ENCODE measurements at regions not wholly inside any gene's neighbourhood (a gene's known extent, or its start where the extent isn't known, plus 50 kb on each side); places are given as distances from the start of the nearest gene placed in this dataset.

DNA sequence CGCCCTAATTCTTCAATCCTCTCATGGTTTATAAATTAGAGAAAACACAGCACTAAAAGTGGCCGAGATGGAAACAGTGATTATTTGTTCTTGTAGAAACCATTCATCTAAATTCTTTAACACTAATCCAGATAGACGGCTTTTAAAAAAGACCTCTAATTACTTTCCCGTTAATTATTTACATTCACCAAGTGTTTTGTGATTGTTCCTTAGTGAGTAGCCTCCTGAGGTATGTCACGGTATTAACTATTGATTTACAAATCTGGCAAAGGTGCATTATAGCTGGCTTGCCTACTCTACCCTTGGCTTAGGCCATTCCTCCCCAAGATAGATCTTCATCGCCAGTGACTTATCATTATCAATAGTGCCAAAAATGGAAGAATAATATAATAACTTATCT is 436.4 kb upstream of the ST6GAL2 start:
- Histone ChIP-seq H3K27me3 (no peaks in the 10 kb centered on the region), H3K9me3 (peaks cover 0 to 3% of the 10 kb centered on the region in 2 donors), H3K4me3 (no peak overlapping the region), H3K27ac (no peak overlapping the region), H3K4me1 (peaks cover 0 to 8% of the 10 kb centered on the region in 2 donors), H3K36me3 (no peaks in the 10 kb centered on the region)
- no peak for DNase-seq (ENCODE audit: low spot score in 2 of 2)
- intact Hi-C loops (cut with DNase I; ENCODE audit: low total_unique reads), result no loop called here
- TF ChIP-seq, protein P1, sequence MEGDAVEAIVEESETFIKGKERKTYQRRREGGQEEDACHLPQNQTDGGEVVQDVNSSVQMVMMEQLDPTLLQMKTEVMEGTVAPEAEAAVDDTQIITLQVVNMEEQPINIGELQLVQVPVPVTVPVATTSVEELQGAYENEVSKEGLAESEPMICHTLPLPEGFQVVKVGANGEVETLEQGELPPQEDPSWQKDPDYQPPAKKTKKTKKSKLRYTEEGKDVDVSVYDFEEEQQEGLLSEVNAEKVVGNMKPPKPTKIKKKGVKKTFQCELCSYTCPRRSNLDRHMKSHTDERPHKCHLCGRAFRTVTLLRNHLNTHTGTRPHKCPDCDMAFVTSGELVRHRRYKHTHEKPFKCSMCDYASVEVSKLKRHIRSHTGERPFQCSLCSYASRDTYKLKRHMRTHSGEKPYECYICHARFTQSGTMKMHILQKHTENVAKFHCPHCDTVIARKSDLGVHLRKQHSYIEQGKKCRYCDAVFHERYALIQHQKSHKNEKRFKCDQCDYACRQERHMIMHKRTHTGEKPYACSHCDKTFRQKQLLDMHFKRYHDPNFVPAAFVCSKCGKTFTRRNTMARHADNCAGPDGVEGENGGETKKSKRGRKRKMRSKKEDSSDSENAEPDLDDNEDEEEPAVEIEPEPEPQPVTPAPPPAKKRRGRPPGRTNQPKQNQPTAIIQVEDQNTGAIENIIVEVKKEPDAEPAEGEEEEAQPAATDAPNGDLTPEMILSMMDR (IDR thresholded peaks at IDR 0.05), result no peak
- TF ChIP-seq POLR2A (IDR thresholded peaks at IDR 0.05), result no peak
- TF ChIP-seq POLR2AphosphoS5 (IDR thresholded peaks at IDR 0.05), result no peak

- peaks cover 0 to 15% of the 10 kb centered on the region in 2 donors for H3K9me3 ChIP-seq
- no peaks in the 10 kb centered on the region for H3K36me3 ChIP-seq
- TF ChIP-seq POLR2A (IDR thresholded peaks at IDR 0.05) (no peak), POLR2AphosphoS5 (IDR thresholded peaks at IDR 0.05) (no peak)
- TF ChIP-seq, protein P1 (IDR thresholded peaks at IDR 0.05), result no peak
- intact Hi-C loops (cut with DNase I; ENCODE audit: low total_unique reads), result no loop called here
- no peaks in the 10 kb centered on the region for H3K27me3 ChIP-seq
- DNase-seq (ENCODE audit: low spot score in 2 of 2), result no peak
- H3K27ac ChIP-seq, result no peak overlapping the region
- H3K4me1 ChIP-seq, result peaks cover 0 to 8% of the 10 kb centered on the region in 2 donors
- H3K4me3 ChIP-seq, result no peak overlapping the region
Measured at GRCh38 chr2:107323946-107324565, 438.1 kb upstream of the ST6GAL2 start.

DNA sequence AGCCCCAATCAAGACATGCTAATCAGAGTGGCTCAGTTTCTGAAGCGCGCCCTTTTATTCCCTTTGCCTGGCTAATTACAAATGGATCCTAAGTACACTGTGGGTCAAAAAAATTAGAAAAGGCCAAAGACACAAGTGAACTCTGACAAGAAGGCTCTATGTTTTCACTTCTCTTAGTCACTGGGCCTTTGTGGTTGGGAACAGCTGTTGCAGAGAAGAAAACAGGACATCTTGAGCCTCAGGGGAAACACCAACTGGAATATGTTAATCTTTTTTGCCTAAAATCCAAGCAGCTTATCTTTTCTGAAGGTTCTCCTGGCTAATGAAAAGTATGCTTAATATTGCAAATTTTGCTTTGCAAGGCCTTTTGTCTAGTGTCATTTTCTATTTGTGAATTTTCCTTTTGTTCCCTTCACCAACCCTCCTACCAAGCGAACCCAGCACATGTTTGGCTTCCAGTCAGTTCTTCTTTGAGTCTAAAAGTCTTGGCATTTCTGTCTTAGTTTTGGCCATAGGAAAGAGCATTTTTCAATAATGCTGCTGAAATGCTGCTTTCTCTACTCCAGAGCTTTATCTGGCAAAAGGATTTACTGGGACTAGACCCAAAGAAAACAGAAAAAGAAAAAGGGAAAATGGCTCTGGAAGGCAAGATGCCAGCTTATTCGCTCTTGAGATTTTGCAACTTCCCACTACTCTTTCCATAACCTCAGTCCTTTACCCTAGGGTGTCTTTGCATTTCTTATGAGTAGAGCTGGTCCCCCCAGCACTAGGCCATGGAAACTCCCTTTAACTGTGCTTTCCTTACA is 440.2 kb upstream of the ST6GAL2 start:
- intact Hi-C loops (cut with DNase I; ENCODE audit: low total_unique reads), result loop anchor here (5.0 kb wide), 1 partner anchor 359 kb away; no protein-coding TSS in a partner anchor
- H3K27ac ChIP-seq, result peak overlapping the region; percentile 77 to 89
- peaks cover 0 to 15% of the 10 kb centered on the region in 2 donors for H3K9me3 ChIP-seq
- DNase-seq (ENCODE audit: low spot score in 2 of 2), result peak in 1 of 2 donors; percentile 20
- TF ChIP-seq POLR2A (IDR thresholded peaks at IDR 0.05) (no peak), POLR2AphosphoS5 (IDR thresholded peaks at IDR 0.05) (no peak)
- TF ChIP-seq, protein P1 (IDR thresholded peaks at IDR 0.05), result no peak
- no peak overlapping the region for H3K4me3 ChIP-seq
- peaks cover 0 to 8% of the 10 kb centered on the region in 2 donors for H3K4me1 ChIP-seq
- no peaks in the 10 kb centered on the region for H3K27me3 ChIP-seq
- H3K36me3 ChIP-seq, result no peaks in the 10 kb centered on the region

- Histone ChIP-seq H3K4me1 (no peaks in the 10 kb centered on the region), H3K4me3 (no peak overlapping the region), H3K36me3 (no peaks in the 10 kb centered on the region), H3K27me3 (no peaks in the 10 kb centered on the region), H3K9me3 (peaks cover 0 to under 1% of the 10 kb centered on the region in 2 donors), H3K27ac (no peak overlapping the region)
- TF ChIP-seq POLR2AphosphoS5 (IDR thresholded peaks at IDR 0.05), result no peak
- no peak for DNase-seq (ENCODE audit: low spot score in 2 of 2)
- intact Hi-C loops (cut with DNase I; ENCODE audit: low total_unique reads), result no loop called here
Measured at GRCh38 chr2:107334306-107334705, 448.3 kb upstream of the ST6GAL2 start.

GRCh38 chr2:107336526-107336925 is 450.6 kb upstream of the ST6GAL2 start:
- Histone ChIP-seq H3K4me1 (no peaks in the 10 kb centered on the region), H3K9me3 (peaks cover 0 to 14% of the 10 kb centered on the region in 2 donors), H3K36me3 (no peaks in the 10 kb centered on the region), H3K27ac (no peak overlapping the region), H3K4me3 (no peak overlapping the region), H3K27me3 (no peaks in the 10 kb centered on the region)
- intact Hi-C loops (cut with DNase I; ENCODE audit: low total_unique reads), result no loop called here
- DNase-seq (ENCODE audit: low spot score in 2 of 2), result no peak
- TF ChIP-seq, protein P1 (IDR thresholded peaks at IDR 0.05), result no peak
